Adrenal gland (tissue), 9 donors: ENCODE measurements at regions not wholly inside any gene's neighbourhood (a gene's known extent, or its start where the extent isn't known, plus 50 kb on each side); places are given as distances from the start of the nearest gene placed in this dataset.

ENCODE experiments used
- DNase-seq, 7 donors: peaks; one replicate each; pipeline ENCODE4 v3.0.0-alpha.2; 2019 to 2020
- H3K27ac ChIP-seq, 5 donors: fragments of 200-600 bp; sonication (generic) in 4 of 5; 1 replicate in 3 of 5; 2 replicates in 2 of 5; pipeline versions ENCODE4 v1.5.1 to v1.8.0; 2016 to 2020; ENCODE audit warnings: mild to moderate bottlenecking in 1 of 5
- H3K27me3 ChIP-seq: fragments of 200-600 bp; 2 replicates; pipeline ENCODE4 v1.8.0; 2021
- H3K36me3 ChIP-seq, 2 donors: fragments of 200-600 bp; replicated peaks in 1 of 2; 1 replicate in 1 of 2; 2 replicates in 1 of 2; pipeline versions ENCODE4 v1.5.1 to v1.8.0; 2018 to 2022
- H3K4me1 ChIP-seq, 2 donors: fragments of 200-600 bp; replicated peaks in 1 of 2; 1 replicate in 1 of 2; 2 replicates in 1 of 2; pipeline versions ENCODE4 v1.5.1 to v1.8.0; 2018 to 2021
- H3K4me3 ChIP-seq, 4 donors: fragments of 200-600 bp; sonication (generic) in 3 of 4; one replicate each; pipeline ENCODE4 v1.5.1; 2016 to 2018
- H3K9me3 ChIP-seq, 3 donors: fragments of 200-600 bp; sonication (generic) in 1 of 3; replicated peaks in 1 of 3; 1 replicate in 2 of 3; 2 replicates in 1 of 3; pipeline versions ENCODE4 v1.5.1 to v1.8.0; 2016 to 2021
- POLR2A ChIP-seq, 2 donors: fragments of 450-650 bp; IDR thresholded peaks; one replicate each; pipeline ENCODE4 v1.6.1; 2017; ENCODE audit warnings: antibody characterized with exemption in 2 of 2, mild to moderate bottlenecking in 2 of 2, moderate library complexity in 1 of 2
- WGBS, 4 donors: extraction: QIAGEN DNeasy Blood & Tissue Kit in 2 of 4; methylation state at CpG; one replicate each; pipeline versions ENCODE4 v1.1.5 to v1.1.7; 2013 to 2017; 5-methylcytosine and 5-hydroxymethylcytosine counted together
- intact Hi-C, 2 donors: fragments of 100-400 bp; cut with DNase I; formaldehyde crosslinking; loops; one replicate each; pipeline versions ENCODE4 v1.14.1 to v1.15.0; 2022 to 2023
- TF ChIP-seq, protein P1 (sequence below), 6 experiments: fragments of 450-650 bp in 4 of 6; fragments of 200-600 bp in 2 of 6; sonication (generic) in 1 of 6; IDR thresholded peaks; 1 replicate in 5 of 6; 2 replicates in 1 of 6; pipeline versions ENCODE4 v1.5.1 to v1.8.0; 2016 to 2021; ENCODE audit warnings: antibody characterized with exemption in 6 of 6, mild to moderate bottlenecking in 2 of 6, moderate library complexity in 1 of 6
- donor health status: healthy with polysubstance abuse.
- donor health status: Bipolar disorder and iron deficiency.
- donor health status: DM: yes; HTN: yes; CAD: no.
- donor health status: DM: no; HTN: no; CAD: no.
- donor health status: DM: no; HTN: no; CAD: no.

DNA sequence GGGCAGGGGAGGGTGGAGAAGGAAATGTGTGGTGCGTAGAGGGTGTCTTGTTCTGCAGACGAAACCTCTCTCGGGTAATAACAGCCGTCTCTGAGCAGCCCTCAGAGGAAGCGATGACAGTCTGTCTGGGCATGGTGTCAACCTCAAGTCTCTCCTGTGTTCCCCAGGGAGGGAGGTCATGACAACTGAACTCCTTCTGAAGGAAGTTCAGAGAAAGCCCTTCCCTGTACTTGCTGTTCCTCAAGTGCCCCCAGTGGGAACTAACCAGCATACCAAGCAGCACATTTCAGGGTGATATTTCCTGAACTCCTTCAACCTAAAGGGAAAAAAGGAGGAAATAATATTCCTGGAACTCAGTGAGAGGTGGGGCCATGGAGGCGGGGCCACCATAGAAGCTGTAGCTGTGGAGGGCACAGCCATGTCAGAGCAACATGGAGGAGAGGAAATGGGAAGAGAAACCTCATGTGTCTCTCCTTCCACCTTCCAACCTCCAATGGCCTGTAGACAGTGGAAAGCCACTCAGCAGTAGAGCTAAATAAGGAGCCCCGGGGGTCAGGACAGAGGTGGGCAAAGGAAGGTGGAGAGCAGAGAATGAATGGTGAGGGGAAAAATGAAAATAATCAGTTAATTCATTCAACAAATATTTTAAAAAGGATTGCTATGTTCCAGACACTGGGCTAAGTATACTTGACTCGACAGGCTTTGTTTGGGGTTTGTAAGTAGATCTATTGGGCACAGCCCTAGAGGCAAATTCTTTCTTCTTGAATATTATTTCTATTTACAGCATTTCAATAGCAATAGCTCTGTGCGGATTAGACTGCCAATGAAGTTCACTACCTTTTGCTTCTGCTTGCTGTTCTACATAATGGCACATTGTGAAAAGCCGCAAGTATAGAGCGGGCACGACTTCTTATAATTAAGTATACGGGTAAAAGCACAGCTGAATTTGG, 61.0 kb upstream of the AOAH start:
- Histone ChIP-seq H3K9me3 (no peaks in the 10 kb centered on the region), H3K4me3 (no peak overlapping the region), H3K36me3 (no peaks in the 10 kb centered on the region), H3K27me3 (no peaks in the 10 kb centered on the region), H3K27ac (peak overlapping the region in 1 of 5 donors; percentile 55), H3K4me1 (peaks cover 0 to 6% of the 10 kb centered on the region in 2 donors)
- DNase-seq, result peak; percentile 29 to 82 (median 66)
- no peak for TF ChIP-seq POLR2A (IDR thresholded peaks at IDR 0.05)
- TF ChIP-seq, protein P1, sequence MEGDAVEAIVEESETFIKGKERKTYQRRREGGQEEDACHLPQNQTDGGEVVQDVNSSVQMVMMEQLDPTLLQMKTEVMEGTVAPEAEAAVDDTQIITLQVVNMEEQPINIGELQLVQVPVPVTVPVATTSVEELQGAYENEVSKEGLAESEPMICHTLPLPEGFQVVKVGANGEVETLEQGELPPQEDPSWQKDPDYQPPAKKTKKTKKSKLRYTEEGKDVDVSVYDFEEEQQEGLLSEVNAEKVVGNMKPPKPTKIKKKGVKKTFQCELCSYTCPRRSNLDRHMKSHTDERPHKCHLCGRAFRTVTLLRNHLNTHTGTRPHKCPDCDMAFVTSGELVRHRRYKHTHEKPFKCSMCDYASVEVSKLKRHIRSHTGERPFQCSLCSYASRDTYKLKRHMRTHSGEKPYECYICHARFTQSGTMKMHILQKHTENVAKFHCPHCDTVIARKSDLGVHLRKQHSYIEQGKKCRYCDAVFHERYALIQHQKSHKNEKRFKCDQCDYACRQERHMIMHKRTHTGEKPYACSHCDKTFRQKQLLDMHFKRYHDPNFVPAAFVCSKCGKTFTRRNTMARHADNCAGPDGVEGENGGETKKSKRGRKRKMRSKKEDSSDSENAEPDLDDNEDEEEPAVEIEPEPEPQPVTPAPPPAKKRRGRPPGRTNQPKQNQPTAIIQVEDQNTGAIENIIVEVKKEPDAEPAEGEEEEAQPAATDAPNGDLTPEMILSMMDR (IDR thresholded peaks at IDR 0.05), result peak in 1 of 6 experiments; percentile 23
- intact Hi-C loops, result no loop called here
- 69 to 78% (median 76%) methylated on average over 13 of the region's 13 CpGs for WGBS, 4 donors

DNA sequence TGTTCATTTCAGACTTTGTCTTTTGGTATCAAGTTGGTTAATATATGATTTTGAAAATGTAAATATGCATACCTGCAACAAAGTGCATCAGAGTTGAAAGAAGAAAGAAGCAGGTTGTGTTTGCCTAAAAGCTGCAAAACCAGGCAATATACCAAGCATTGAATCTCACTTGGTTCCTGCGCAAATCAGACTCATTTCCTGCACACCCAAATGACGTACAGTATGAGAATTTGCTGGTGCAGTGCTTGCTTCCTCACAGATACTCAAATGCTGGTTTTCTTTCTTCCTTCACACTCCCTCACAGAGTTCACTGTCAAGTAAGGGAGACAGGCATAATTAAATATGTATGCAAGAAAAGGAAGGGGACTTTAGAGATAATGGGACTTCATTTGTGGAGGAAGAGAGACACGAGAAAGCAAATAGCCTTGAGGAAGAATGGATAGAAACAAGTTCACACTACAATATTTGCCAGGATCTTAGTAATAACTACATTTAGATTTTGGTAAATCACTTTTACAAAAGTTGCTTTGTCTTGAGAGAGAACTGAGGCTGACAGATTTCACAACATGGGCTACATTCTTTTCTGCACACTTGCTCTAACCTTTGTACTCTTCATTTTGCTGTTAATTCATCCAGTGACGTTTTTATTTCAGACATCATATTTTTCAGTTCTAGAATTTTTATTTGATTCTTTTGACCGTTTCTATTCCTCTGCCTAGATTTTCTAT, 56.9 kb upstream of the AOAH start:
- Histone ChIP-seq H3K9me3 (no peaks in the 10 kb centered on the region), H3K27ac (no peak overlapping the region), H3K4me3 (no peak overlapping the region), H3K4me1 (peaks cover 0 to 6% of the 10 kb centered on the region in 2 donors), H3K27me3 (no peaks in the 10 kb centered on the region), H3K36me3 (no peaks in the 10 kb centered on the region)
- no peak for DNase-seq
- intact Hi-C loops, result no loop called here
- 69 to 71% (median 70%) methylated on average over 5 of the region's 5 CpGs for WGBS, 4 donors
- TF ChIP-seq, protein P1 (IDR thresholded peaks at IDR 0.05), result no peak
- no peak for TF ChIP-seq POLR2A (IDR thresholded peaks at IDR 0.05)

DNA sequence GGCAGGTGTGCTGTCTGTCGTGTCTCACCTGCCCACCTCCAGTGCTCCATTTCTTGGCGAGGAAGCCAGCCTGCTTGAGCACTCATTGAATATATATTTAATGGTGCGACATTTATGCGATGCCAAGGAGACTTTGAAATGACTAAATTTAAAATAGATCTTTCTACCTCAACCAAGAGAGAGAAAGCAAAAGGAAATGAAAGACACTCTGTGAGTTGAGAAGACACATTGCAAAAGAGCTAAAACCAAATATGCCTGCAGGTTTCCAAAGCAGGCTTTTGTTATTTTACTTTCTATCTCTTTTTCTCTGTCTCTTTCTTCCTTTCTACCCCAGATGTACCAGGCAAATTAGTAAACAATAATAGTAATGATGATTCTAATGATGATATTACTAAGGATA, 53.6 kb upstream of the AOAH start:
- TF ChIP-seq POLR2A (IDR thresholded peaks at IDR 0.05), result no peak
- TF ChIP-seq, protein P1 (IDR thresholded peaks at IDR 0.05), result no peak
- DNase-seq, result no peak
- no peaks in the 10 kb centered on the region for H3K36me3 ChIP-seq
- no peaks in the 10 kb centered on the region for H3K27me3 ChIP-seq
- no peak overlapping the region for H3K4me3 ChIP-seq
- no peaks in the 10 kb centered on the region for H3K4me1 ChIP-seq
- H3K9me3 ChIP-seq, result no peaks in the 10 kb centered on the region
- WGBS, 4 donors, result 79 to 89% (median 85%) methylated on average over 4 of the region's 4 CpGs
- intact Hi-C loops, result no loop called here
- no peak overlapping the region for H3K27ac ChIP-seq

DNA sequence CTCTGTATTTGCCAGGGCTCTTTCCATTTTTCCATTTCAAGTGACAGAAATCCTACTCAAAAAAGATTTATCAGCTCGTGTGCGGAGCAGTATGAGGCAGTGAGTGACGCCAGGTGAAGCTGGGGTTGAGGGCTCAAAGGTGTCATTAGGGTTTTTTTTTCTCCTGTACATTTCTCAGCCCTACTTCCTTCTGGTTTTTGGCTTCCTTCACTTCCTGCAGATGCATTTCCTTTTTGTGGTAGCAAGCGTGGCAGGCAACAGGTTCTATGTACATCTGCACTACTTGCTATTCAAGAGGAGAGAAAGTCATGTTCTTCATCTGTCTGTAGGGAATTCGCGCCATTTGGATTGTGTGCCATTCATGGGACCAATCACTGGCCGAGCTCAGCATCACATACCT, 52.8 kb upstream of the AOAH start:
- WGBS, 4 donors, result 66 to 67% (median 66%) methylated on average over 7 of the region's 7 CpGs
- DNase-seq, result no peak
- TF ChIP-seq, protein P1 (IDR thresholded peaks at IDR 0.05), result no peak
- no peak for TF ChIP-seq POLR2A (IDR thresholded peaks at IDR 0.05)
- Histone ChIP-seq H3K4me1 (no peaks in the 10 kb centered on the region), H3K27me3 (no peaks in the 10 kb centered on the region), H3K4me3 (no peak overlapping the region), H3K36me3 (no peaks in the 10 kb centered on the region), H3K9me3 (no peaks in the 10 kb centered on the region), H3K27ac (no peak overlapping the region)
- intact Hi-C loops, result no loop called here
